ENCODE measurements at regions not wholly inside any gene's neighbourhood (a gene's known extent, or its start where the extent isn't known, plus 50 kb on each side); places are given as distances from the start of the nearest gene placed in this dataset.

GRCh38 chr1:203425663-203425975 lies 50.0 kb upstream of the PRELP start:
- TF ChIP-seq CTCF (optimal IDR thresholded peaks at IDR 0.05 in 1 of 3, IDR thresholded peaks at IDR 0.05 in 1 of 3, conservative IDR thresholded peaks at IDR 0.05 in 1 of 3; ENCODE audit: extremely low read depth in 1 of 3, insufficient read depth in 2 of 3, low read length in 3 of 3) (no peak), EZH2 (IDR thresholded peaks at IDR 0.05; ENCODE audit: low read length) (no peak)

All from keratinocyte (primary cell).